Skeletal muscle tissue (tissue), 3 donors: ENCODE measurements at regions not wholly inside any gene's neighbourhood (a gene's known extent, or its start where the extent isn't known, plus 50 kb on each side); places are given as distances from the start of the nearest gene placed in this dataset.

ENCODE experiments used
- H3K27ac ChIP-seq: one replicate; pipeline ENCODE4 v1.7.0; 2013; ENCODE audit warnings: mild to moderate bottlenecking, low read depth, low read length, inconsistent platforms
- H3K27me3 ChIP-seq, 3 donors: one replicate each; pipeline ENCODE4 v1.7.0; 2013; ENCODE audit warnings: low read length in 3 of 3; ENCODE audit not compliant: control insufficient read depth in 3 of 3, insufficient read depth in 3 of 3
- H3K36me3 ChIP-seq, 3 donors: one replicate each; pipeline ENCODE4 v1.7.0; 2013; ENCODE audit warnings: low read length in 3 of 3; ENCODE audit not compliant: control insufficient read depth in 3 of 3, insufficient read depth in 3 of 3
- H3K4me1 ChIP-seq, 3 donors: one replicate each; pipeline ENCODE4 v1.7.0; 2013; ENCODE audit warnings: low read length in 3 of 3, mild to moderate bottlenecking in 3 of 3; ENCODE audit not compliant: control insufficient read depth in 3 of 3, insufficient read depth in 3 of 3
- H3K4me3 ChIP-seq, 3 donors: one replicate each; pipeline ENCODE4 v1.7.0; 2013; ENCODE audit warnings: low read length in 3 of 3
- H3K9ac ChIP-seq, 3 donors: one replicate each; pipeline ENCODE4 v1.7.0; 2013; ENCODE audit warnings: low read length in 3 of 3, mild to moderate bottlenecking in 3 of 3, moderate library complexity in 2 of 3, low read depth in 1 of 3
- H3K9me3 ChIP-seq, 3 donors: one replicate each; pipeline ENCODE4 v1.7.0; 2013; ENCODE audit warnings: low read length in 3 of 3; ENCODE audit not compliant: control insufficient read depth in 3 of 3
- donor health status: Osteomylitis.

GRCh38 chr7:26441002-26441521, 149.4 kb downstream of the SNX10 start:
- H3K4me1 ChIP-seq, result no peaks in the 10 kb centered on the region
- no peak overlapping the region for H3K9ac ChIP-seq
- no peak overlapping the region for H3K27ac ChIP-seq
- H3K9me3 ChIP-seq, result no peaks in the 10 kb centered on the region
- H3K4me3 ChIP-seq, result no peak overlapping the region
- H3K36me3 ChIP-seq, result no peaks in the 10 kb centered on the region
- no peaks in the 10 kb centered on the region for H3K27me3 ChIP-seq

DNA sequence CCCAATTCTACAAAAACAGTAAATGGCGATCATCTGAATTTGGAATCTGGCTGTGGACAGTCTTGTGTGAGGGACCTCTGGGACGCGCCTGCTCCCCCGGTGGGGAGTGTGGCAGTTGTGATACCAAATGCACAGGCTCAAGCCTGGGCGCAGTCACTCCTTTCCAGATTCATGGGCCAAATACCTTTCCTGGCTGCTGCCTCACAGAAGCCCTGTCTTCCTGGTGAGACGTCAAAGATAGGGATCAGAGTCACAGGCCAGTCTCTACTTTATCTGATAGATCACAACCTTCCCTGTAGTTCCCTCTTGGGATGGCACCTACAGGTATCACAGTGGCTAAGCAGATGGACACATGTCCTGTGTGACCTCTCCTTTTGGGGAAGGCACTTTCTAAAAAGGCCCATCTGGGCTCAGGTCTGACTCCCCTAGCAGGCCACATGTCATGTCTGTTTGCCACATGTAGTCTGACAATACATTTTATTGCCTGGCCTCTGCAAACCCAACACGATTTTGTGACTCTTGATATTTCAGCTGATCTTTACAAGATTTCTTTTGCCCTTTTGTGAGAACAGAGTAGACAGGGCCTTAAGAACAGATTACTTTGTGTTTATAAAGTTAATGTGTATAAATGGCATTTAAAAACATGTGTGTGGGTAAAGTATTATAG, 150.1 kb downstream of the SNX10 start:
- Histone ChIP-seq H3K9ac (no peak overlapping the region), H3K9me3 (no peaks in the 10 kb centered on the region), H3K36me3 (no peaks in the 10 kb centered on the region), H3K27ac (no peak overlapping the region), H3K27me3 (no peaks in the 10 kb centered on the region), H3K4me3 (no peak overlapping the region), H3K4me1 (no peaks in the 10 kb centered on the region)

DNA sequence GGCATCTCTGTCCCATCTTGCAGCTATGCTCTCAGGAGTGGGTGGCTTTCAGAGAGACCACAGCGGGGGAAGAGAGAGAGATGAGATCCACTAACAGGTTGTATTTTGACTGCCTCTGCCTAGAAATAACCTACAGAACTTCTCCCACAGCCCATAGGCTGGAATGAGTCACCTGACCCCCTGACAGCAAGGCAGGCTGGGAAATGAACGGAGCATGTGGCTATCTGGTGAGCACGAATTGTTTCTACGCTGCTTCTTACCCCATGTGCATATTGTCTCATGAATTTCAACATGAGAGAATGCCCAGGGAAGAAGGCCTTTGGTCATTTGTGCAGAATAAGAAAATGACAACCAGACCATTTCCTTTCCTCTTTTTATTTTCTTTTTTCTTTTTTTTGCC, 151.3 kb downstream of the SNX10 start:
- Histone ChIP-seq H3K27me3 (no peaks in the 10 kb centered on the region), H3K36me3 (no peaks in the 10 kb centered on the region), H3K27ac (no peak overlapping the region), H3K4me1 (no peaks in the 10 kb centered on the region), H3K4me3 (no peak overlapping the region), H3K9ac (no peak overlapping the region), H3K9me3 (no peaks in the 10 kb centered on the region)

- H3K4me3 ChIP-seq, result no peak overlapping the region
- H3K4me1 ChIP-seq, result no peaks in the 10 kb centered on the region
- no peak overlapping the region for H3K27ac ChIP-seq
- no peaks in the 10 kb centered on the region for H3K36me3 ChIP-seq
- no peaks in the 10 kb centered on the region for H3K9me3 ChIP-seq
- no peaks in the 10 kb centered on the region for H3K27me3 ChIP-seq
- no peak overlapping the region for H3K9ac ChIP-seq
Observed at GRCh38 chr7:26443751-26444150, 152.1 kb downstream of the SNX10 start.

DNA sequence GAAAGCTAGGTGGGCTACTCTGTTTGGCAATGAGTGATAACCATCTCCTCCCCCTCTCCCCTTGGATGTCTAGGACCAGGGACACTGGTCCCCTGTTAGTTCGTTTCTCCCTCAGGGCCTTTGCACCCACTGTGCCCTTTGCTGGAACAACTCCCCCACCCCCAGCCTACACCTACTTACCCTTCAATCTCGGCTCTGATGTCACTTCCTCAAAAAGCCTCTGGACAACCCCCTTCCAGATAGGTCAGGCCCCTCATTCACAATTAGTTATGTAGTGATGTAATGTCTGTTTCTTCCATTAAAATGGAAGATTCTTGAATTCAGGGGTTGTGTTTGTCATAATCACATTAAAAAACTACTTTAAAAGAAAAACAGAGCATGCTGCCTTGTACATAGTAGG, 152.9 kb downstream of the SNX10 start:
- Histone ChIP-seq H3K4me3 (no peak overlapping the region), H3K27ac (no peak overlapping the region), H3K36me3 (no peaks in the 10 kb centered on the region), H3K9ac (no peak overlapping the region), H3K9me3 (no peaks in the 10 kb centered on the region), H3K4me1 (peaks cover 0 to 3% (median 0%) of the 10 kb centered on the region in 3 donors), H3K27me3 (no peaks in the 10 kb centered on the region)

GRCh38 chr7:26447116-26447515, 155.5 kb downstream of the SNX10 start:
- Histone ChIP-seq H3K9me3 (no peaks in the 10 kb centered on the region), H3K27me3 (no peaks in the 10 kb centered on the region), H3K4me3 (no peak overlapping the region), H3K4me1 (peaks cover 0 to 5% (median 0%) of the 10 kb centered on the region in 3 donors), H3K36me3 (no peaks in the 10 kb centered on the region), H3K27ac (no peak overlapping the region), H3K9ac (no peak overlapping the region)

GRCh38 chr7:26449175-26450165, 157.8 kb downstream of the SNX10 start:
- H3K27ac ChIP-seq, result peak overlapping the region; percentile 45
- no peaks in the 10 kb centered on the region for H3K27me3 ChIP-seq
- H3K9me3 ChIP-seq, result no peaks in the 10 kb centered on the region
- H3K4me3 ChIP-seq, result no peak overlapping the region
- H3K9ac ChIP-seq, result no peak overlapping the region
- peaks cover 0 to 5% (median 0%) of the 10 kb centered on the region in 3 donors for H3K4me1 ChIP-seq
- H3K36me3 ChIP-seq, result no peaks in the 10 kb centered on the region

DNA sequence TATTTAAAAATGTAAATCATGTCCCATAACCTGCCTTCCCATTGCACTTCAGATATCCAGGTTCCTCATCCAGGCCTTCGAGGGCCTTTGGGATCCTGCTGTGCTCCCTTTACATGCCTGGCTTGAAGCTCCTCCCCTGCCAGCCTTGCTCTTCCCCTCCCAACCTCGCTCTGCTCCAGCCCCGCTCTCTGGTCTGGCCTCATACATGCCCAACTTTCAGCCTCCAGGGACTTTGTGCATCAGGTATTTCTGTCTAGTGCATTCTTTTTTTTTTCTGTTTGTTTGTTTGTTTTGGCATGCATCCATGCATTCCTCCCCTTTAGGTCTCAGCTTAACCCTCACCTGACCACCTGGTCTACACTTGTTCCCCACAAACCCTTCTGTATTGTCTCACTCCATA, 160.3 kb downstream of the SNX10 start:
- no peak overlapping the region for H3K4me3 ChIP-seq
- H3K27ac ChIP-seq, result no peak overlapping the region
- H3K9me3 ChIP-seq, result no peaks in the 10 kb centered on the region
- H3K4me1 ChIP-seq, result peaks cover 0 to 5% (median 0%) of the 10 kb centered on the region in 3 donors
- H3K27me3 ChIP-seq, result no peaks in the 10 kb centered on the region
- no peaks in the 10 kb centered on the region for H3K36me3 ChIP-seq
- H3K9ac ChIP-seq, result no peak overlapping the region

DNA sequence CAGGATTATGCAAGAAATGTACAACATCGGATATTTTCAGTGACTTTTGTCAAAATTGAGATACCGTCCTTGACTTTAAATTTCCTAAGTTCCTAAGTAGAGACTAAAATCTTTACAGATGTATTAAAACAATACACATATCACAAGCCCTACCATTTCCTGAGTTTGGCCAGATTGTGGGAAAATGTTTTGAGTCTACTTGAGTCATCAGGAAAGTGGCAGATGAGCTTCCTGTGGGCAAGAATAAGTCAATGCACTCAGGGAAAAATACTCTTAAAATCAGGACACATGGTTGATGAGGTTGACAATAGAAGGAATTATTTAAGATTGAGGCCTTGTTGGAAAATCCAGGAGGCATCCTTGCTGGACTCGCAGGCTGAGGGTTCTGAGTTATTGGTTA, 162.5 kb downstream of the SNX10 start:
- peaks cover 0 to 5% (median 0%) of the 10 kb centered on the region in 3 donors for H3K4me1 ChIP-seq
- H3K9ac ChIP-seq, result no peak overlapping the region
- no peaks in the 10 kb centered on the region for H3K27me3 ChIP-seq
- H3K27ac ChIP-seq, result no peak overlapping the region
- no peaks in the 10 kb centered on the region for H3K36me3 ChIP-seq
- no peaks in the 10 kb centered on the region for H3K9me3 ChIP-seq
- H3K4me3 ChIP-seq, result no peak overlapping the region
